ENCODE measurements at regions not wholly inside any gene's neighbourhood (a gene's known extent, or its start where the extent isn't known, plus 50 kb on each side); places are given as distances from the start of the nearest gene placed in this dataset.
"Not testable (repeated sequence)": the region's sequence is repeated elsewhere in the genome, so short reads cannot be mapped to it uniquely, and the experiment has no call there.

DNA sequence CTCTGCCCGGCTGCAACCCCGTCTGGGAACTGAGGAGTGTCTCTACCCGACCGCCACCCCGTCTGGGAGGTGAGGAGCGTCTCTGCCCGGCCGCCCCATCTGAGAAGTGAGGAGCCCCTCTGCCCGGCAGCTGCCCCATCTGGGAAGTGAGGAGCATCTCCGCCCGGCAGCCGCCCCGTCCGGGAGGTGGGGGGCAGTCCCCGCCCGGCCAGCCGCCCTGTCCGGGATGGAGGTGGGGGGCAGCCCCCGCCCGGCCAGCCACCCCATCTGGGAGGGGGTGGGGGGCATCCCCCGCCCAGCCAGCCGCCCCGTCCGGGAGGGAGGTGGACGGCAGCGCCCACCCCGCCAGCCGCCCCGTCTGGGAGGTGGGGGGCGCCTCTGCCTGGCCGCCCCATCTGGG, 205.6 kb upstream of the ZCCHC13 start:
- TF ChIP-seq, protein P1, sequence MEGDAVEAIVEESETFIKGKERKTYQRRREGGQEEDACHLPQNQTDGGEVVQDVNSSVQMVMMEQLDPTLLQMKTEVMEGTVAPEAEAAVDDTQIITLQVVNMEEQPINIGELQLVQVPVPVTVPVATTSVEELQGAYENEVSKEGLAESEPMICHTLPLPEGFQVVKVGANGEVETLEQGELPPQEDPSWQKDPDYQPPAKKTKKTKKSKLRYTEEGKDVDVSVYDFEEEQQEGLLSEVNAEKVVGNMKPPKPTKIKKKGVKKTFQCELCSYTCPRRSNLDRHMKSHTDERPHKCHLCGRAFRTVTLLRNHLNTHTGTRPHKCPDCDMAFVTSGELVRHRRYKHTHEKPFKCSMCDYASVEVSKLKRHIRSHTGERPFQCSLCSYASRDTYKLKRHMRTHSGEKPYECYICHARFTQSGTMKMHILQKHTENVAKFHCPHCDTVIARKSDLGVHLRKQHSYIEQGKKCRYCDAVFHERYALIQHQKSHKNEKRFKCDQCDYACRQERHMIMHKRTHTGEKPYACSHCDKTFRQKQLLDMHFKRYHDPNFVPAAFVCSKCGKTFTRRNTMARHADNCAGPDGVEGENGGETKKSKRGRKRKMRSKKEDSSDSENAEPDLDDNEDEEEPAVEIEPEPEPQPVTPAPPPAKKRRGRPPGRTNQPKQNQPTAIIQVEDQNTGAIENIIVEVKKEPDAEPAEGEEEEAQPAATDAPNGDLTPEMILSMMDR (IDR thresholded peaks at IDR 0.05), result not testable (repeated sequence)
- not testable (repeated sequence) for TF ChIP-seq POLR2A (IDR thresholded peaks at IDR 0.05)
